ENCODE measurements at regions not wholly inside any gene's neighbourhood (a gene's known extent, or its start where the extent isn't known, plus 50 kb on each side); places are given as distances from the start of the nearest gene placed in this dataset.

- TF ChIP-seq, protein P1, sequence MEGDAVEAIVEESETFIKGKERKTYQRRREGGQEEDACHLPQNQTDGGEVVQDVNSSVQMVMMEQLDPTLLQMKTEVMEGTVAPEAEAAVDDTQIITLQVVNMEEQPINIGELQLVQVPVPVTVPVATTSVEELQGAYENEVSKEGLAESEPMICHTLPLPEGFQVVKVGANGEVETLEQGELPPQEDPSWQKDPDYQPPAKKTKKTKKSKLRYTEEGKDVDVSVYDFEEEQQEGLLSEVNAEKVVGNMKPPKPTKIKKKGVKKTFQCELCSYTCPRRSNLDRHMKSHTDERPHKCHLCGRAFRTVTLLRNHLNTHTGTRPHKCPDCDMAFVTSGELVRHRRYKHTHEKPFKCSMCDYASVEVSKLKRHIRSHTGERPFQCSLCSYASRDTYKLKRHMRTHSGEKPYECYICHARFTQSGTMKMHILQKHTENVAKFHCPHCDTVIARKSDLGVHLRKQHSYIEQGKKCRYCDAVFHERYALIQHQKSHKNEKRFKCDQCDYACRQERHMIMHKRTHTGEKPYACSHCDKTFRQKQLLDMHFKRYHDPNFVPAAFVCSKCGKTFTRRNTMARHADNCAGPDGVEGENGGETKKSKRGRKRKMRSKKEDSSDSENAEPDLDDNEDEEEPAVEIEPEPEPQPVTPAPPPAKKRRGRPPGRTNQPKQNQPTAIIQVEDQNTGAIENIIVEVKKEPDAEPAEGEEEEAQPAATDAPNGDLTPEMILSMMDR (IDR thresholded peaks at IDR 0.05), result no peak
- TF ChIP-seq POLR2A (IDR thresholded peaks at IDR 0.05), result no peak
Measured at GRCh38 chr12:107359382-107359781, 266.0 kb upstream of the CRY1 start.
